HepG2 (cell line): ENCODE measurements at regions not wholly inside any gene's neighbourhood (a gene's known extent, or its start where the extent isn't known, plus 50 kb on each side); places are given as distances from the start of the nearest gene placed in this dataset.

Experiments used
- CTCF ChIP-seq: sonication (generic); formaldehyde crosslinking; IDR thresholded peaks from 2 replicates; pipeline ENCODE4 v1.5.0; 2020; ENCODE audit warnings: mild to moderate bottlenecking, missing genetic modification reagents, moderate library complexity
- NR2F1 ChIP-seq, 2 experiments: fragments of 450-650 bp in 1 of 2; formaldehyde crosslinking in 1 of 2; IDR thresholded peaks; 2 replicates each; pipeline versions ENCODE4 v1.5.0 to v1.6.1; 2016 to 2020; ENCODE audit warnings: mild to moderate bottlenecking in 1 of 2, missing compliant biosample characterization in 1 of 2, missing genetic modification reagents in 1 of 2, moderate library complexity in 1 of 2
- ZFP90 ChIP-seq: sonication (generic); formaldehyde crosslinking; IDR thresholded peaks from 2 replicates; pipeline ENCODE4 v1.8.0; 2022; ENCODE audit warnings: missing genetic modification reagents, mild to moderate bottlenecking, inconsistent platforms, borderline replicate concordance
- ZNF446 ChIP-seq: sonication (generic); formaldehyde crosslinking; IDR thresholded peaks from 2 replicates; pipeline ENCODE4 v1.5.0; 2020; ENCODE audit warnings: mild to moderate bottlenecking, missing genetic modification reagents
- TF ChIP-seq, protein P1 (sequence below): sonication (generic); formaldehyde crosslinking; IDR thresholded peaks from 2 replicates; pipeline ENCODE4 v1.9.0; 2021; ENCODE audit warnings: mild to moderate bottlenecking, missing genetic modification reagents
- TF ChIP-seq, protein P2 (sequence below): sonication (generic); formaldehyde crosslinking; IDR thresholded peaks from 2 replicates; pipeline ENCODE4 v1.5.0; 2020; ENCODE audit warnings: mild to moderate bottlenecking, missing genetic modification reagents

DNA sequence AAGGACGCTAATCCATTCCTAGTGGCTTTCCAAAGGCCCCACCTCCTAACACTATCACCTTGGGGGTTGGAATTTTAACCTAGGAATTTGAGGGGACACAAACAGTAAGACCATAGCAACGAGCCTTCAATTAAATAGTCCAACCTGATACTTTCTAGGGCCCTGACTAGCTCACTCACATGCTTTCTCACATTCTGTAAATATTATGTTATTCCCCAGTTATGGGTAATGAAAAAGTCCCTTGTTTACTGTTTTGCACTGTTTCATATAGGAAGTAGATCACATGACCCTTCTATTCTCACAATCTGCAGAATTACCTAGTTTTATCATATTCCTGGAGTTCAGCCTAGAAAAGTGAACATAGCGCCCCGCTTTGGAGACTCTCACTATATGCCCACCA, 1212.1 kb upstream of the ACVR2A start:
- TF ChIP-seq NR2F1 (CRISPR knock-in tag; IDR thresholded peaks at IDR 0.05), result no peak
- TF ChIP-seq, protein P1, sequence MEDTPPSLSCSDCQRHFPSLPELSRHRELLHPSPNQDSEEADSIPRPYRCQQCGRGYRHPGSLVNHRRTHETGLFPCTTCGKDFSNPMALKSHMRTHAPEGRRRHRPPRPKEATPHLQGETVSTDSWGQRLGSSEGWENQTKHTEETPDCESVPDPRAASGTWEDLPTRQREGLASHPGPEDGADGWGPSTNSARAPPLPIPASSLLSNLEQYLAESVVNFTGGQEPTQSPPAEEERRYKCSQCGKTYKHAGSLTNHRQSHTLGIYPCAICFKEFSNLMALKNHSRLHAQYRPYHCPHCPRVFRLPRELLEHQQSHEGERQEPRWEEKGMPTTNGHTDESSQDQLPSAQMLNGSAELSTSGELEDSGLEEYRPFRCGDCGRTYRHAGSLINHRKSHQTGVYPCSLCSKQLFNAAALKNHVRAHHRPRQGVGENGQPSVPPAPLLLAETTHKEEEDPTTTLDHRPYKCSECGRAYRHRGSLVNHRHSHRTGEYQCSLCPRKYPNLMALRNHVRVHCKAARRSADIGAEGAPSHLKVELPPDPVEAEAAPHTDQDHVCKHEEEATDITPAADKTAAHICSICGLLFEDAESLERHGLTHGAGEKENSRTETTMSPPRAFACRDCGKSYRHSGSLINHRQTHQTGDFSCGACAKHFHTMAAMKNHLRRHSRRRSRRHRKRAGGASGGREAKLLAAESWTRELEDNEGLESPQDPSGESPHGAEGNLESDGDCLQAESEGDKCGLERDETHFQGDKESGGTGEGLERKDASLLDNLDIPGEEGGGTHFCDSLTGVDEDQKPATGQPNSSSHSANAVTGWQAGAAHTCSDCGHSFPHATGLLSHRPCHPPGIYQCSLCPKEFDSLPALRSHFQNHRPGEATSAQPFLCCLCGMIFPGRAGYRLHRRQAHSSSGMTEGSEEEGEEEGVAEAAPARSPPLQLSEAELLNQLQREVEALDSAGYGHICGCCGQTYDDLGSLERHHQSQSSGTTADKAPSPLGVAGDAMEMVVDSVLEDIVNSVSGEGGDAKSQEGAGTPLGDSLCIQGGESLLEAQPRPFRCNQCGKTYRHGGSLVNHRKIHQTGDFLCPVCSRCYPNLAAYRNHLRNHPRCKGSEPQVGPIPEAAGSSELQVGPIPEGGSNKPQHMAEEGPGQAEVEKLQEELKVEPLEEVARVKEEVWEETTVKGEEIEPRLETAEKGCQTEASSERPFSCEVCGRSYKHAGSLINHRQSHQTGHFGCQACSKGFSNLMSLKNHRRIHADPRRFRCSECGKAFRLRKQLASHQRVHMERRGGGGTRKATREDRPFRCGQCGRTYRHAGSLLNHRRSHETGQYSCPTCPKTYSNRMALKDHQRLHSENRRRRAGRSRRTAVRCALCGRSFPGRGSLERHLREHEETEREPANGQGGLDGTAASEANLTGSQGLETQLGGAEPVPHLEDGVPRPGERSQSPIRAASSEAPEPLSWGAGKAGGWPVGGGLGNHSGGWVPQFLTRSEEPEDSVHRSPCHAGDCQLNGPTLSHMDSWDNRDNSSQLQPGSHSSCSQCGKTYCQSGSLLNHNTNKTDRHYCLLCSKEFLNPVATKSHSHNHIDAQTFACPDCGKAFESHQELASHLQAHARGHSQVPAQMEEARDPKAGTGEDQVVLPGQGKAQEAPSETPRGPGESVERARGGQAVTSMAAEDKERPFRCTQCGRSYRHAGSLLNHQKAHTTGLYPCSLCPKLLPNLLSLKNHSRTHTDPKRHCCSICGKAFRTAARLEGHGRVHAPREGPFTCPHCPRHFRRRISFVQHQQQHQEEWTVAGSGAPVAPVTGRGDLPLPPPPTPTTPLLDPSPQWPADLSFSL (CRISPR knock-in tag), result no peak
- TF ChIP-seq CTCF (CRISPR knock-in tag), result no peak
- TF ChIP-seq ZFP90 (CRISPR knock-in tag), result no peak
- no peak for TF ChIP-seq ZNF446 (CRISPR knock-in tag)
- TF ChIP-seq, protein P2, sequence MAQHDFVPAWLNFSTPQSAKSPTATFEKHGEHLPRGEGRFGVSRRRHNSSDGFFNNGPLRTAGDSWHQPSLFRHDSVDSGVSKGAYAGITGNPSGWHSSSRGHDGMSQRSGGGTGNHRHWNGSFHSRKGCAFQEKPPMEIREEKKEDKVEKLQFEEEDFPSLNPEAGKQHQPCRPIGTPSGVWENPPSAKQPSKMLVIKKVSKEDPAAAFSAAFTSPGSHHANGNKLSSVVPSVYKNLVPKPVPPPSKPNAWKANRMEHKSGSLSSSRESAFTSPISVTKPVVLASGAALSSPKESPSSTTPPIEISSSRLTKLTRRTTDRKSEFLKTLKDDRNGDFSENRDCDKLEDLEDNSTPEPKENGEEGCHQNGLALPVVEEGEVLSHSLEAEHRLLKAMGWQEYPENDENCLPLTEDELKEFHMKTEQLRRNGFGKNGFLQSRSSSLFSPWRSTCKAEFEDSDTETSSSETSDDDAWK (CRISPR knock-in tag), result no peak
